Endothelial cell of umbilical vein (primary cell): ENCODE measurements at regions not wholly inside any gene's neighbourhood (a gene's known extent, or its start where the extent isn't known, plus 50 kb on each side); places are given as distances from the start of the nearest gene placed in this dataset.

Experiments used
- BruUV-seq: library from RNA; stranded (reverse); fragments of 400-500 nt; replicated peaks from 2 replicates; lab custom pipeline; 2021; lab: Mats Ljungman, UMichigan
- CTCF ChIA-PET: fragments of 300-600, 350-600 bp; sonication (Branson Sonifier 250); formaldehyde crosslinking; loops from one replicate; lab custom pipeline; 2021; ENCODE audit warnings: antibody characterized with exemption, inconsistent platforms; lab: Charles Lee
- POLR2A ChIA-PET: fragments of 300-600, 350-600 bp; sonication (Branson Sonifier 250); formaldehyde crosslinking; loops from one replicate; lab custom pipeline; 2021; ENCODE audit warnings: antibody characterized with exemption, inconsistent platforms; lab: Charles Lee
- DNase-seq: peaks from one replicate; pipeline ENCODE4 v3.0.0-alpha.2; 2011; ENCODE audit warnings: low read depth, low spot score
- FAIRE-seq: peaks from 2 replicates; lab custom pipeline; 2011; peaks lifted over from hg19 to GRCh38; lab: Jason Lieb, UNC
- H2AFZ ChIP-seq: 2 replicates; pipeline ENCODE4 v1.6.0; 2012; ENCODE audit warnings: low read depth, low read length, control low read depth, inconsistent platforms
- H3K27ac ChIP-seq: 2 replicates; pipeline ENCODE4 v1.5.1; 2011; ENCODE audit warnings: low read depth, mild to moderate bottlenecking, control low read depth, low read length, moderate library complexity; ENCODE audit not compliant: insufficient read depth
- H3K27me3 ChIP-seq, 2 experiments: 2 replicates each; pipeline versions ENCODE4 v1.6.0 to v1.6.1; 2011; ENCODE audit warnings: low read length in 2 of 2, mixed read lengths in 1 of 2; ENCODE audit not compliant: control insufficient read depth in 2 of 2, insufficient read depth in 2 of 2
- H3K36me3 ChIP-seq, 2 experiments: 2 replicates in 1 of 2; 3 replicates in 1 of 2; pipeline ENCODE4 v1.5.1; 2011; ENCODE audit warnings: low read length in 2 of 2, mild to moderate bottlenecking in 1 of 2, moderate library complexity in 1 of 2; ENCODE audit not compliant: control insufficient read depth in 2 of 2, insufficient read depth in 2 of 2; ENCODE audit errors: extremely low read depth in 1 of 2
- H3K4me1 ChIP-seq: 3 replicates; pipeline ENCODE4 v1.5.1; 2011; ENCODE audit warnings: mild to moderate bottlenecking, low read length; ENCODE audit not compliant: control insufficient read depth, insufficient read depth; ENCODE audit errors: extremely low read depth
- H3K4me2 ChIP-seq: 2 replicates; pipeline ENCODE4 v1.6.1; 2011; ENCODE audit warnings: low read length, control low read depth, mixed read lengths; ENCODE audit not compliant: insufficient read depth
- H3K4me3 ChIP-seq, 3 experiments: fragments of 200-600 bp in 1 of 3; sonication (generic), shearing (Covaris generic) in 1 of 3; replicated peaks in 1 of 3; 2 replicates each; pipeline ENCODE4 v1.5.1; 2011 to 2016; ENCODE audit warnings: control low read depth in 3 of 3, low read length in 3 of 3, mild to moderate bottlenecking in 2 of 3, inconsistent platforms in 1 of 3, low read depth in 1 of 3, moderate library complexity in 1 of 3; ENCODE audit not compliant: insufficient read depth in 1 of 3
- H3K79me2 ChIP-seq: 2 replicates; pipeline ENCODE4 v1.6.0; 2012; ENCODE audit warnings: low read length, inconsistent platforms; ENCODE audit not compliant: control insufficient read depth, insufficient read depth
- H3K9ac ChIP-seq: replicated peaks from 2 replicates; pipeline ENCODE3; 2011; ENCODE audit warnings: low read length, control low read depth; ENCODE audit not compliant: insufficient read depth; ENCODE audit errors: extremely low read depth
- H3K9me1 ChIP-seq: replicated peaks from 3 replicates; pipeline ENCODE4 v1.6.0; 2011; ENCODE audit warnings: mild to moderate bottlenecking, low read length; ENCODE audit not compliant: control insufficient read depth, insufficient read depth; ENCODE audit errors: extremely low read depth
- H3K9me3 ChIP-seq: replicated peaks from 2 replicates; pipeline ENCODE4 v1.5.1; 2012; ENCODE audit warnings: low read length, inconsistent platforms; ENCODE audit not compliant: control insufficient read depth, insufficient read depth
- H4K20me1 ChIP-seq: replicated peaks from 2 replicates; pipeline ENCODE3; 2011; ENCODE audit warnings: mild to moderate bottlenecking, low read length; ENCODE audit not compliant: control insufficient read depth, insufficient read depth; ENCODE audit errors: extremely low read depth
- CTCF ChIP-seq, 2 donors: IDR thresholded peaks; 1 replicate in 1 of 2; 2 replicates in 1 of 2; pipeline ENCODE4 v1.5.1; 2011; ENCODE audit warnings: low read length in 2 of 2, mild to moderate bottlenecking in 2 of 2, moderate library complexity in 2 of 2, control low read depth in 1 of 2, inconsistent platforms in 1 of 2, low read depth in 1 of 2; ENCODE audit not compliant: insufficient read depth in 1 of 2; ENCODE audit errors: extremely low read depth in 1 of 2
- EZH2 ChIP-seq: IDR thresholded peaks from 2 replicates; pipeline ENCODE4 v1.6.1; 2012; ENCODE audit warnings: borderline replicate concordance, low read depth, mild to moderate bottlenecking, moderate library complexity, low read length, inconsistent platforms; ENCODE audit not compliant: severe bottlenecking
- FOS ChIP-seq: IDR thresholded peaks from 2 replicates; pipeline ENCODE4 v1.6.1; 2011; ENCODE audit warnings: mild to moderate bottlenecking, low read length, moderate library complexity, borderline replicate concordance; ENCODE audit not compliant: insufficient read depth
- GATA2 ChIP-seq: IDR thresholded peaks from 2 replicates; pipeline ENCODE4 v1.7.0; 2011; ENCODE audit warnings: low read depth, mild to moderate bottlenecking, moderate library complexity, mixed read lengths, low read length; ENCODE audit not compliant: insufficient read length, insufficient read depth
- JUN ChIP-seq: IDR thresholded peaks from 2 replicates; pipeline ENCODE4 v1.6.1; 2011; ENCODE audit warnings: borderline replicate concordance, low read depth; ENCODE audit not compliant: insufficient read length, insufficient read depth
- MAX ChIP-seq: IDR thresholded peaks from 2 replicates; pipeline ENCODE4 v1.6.1; 2011; ENCODE audit not compliant: insufficient read depth, insufficient read length
- POLR2A ChIP-seq: IDR thresholded peaks from 2 replicates; pipeline ENCODE4 v1.6.1; 2012; ENCODE audit warnings: low read depth, mild to moderate bottlenecking, control low read depth, low read length
- POLR2AphosphoS5 ChIP-seq: IDR thresholded peaks from 2 replicates; pipeline ENCODE4 v1.6.1; 2012; ENCODE audit warnings: low read depth, mild to moderate bottlenecking, control low read depth, low read length, moderate library complexity; ENCODE audit not compliant: insufficient read depth
- dilution Hi-C: fragments of 300-500 bp; cut with MboI; formaldehyde crosslinking; loops from one replicate; pipeline ENCODE4 v1.15.0; 2019; ENCODE audit warnings: low sequenced_read_pairs; ENCODE audit not compliant: extremely low pct_ligation_motif_present
- intact Hi-C: fragments of 100-400 bp; cut with micrococcal nuclease; formaldehyde crosslinking; loops from one replicate; pipeline ENCODE4 v1.10.0; 2022

- CTCF ChIA-PET, result no interaction called here
- Histone ChIP-seq H3K27ac (no peak overlapping the region), H3K4me3 (no peak overlapping the region), H3K9ac (no peak overlapping the region), H3K36me3 (no peaks in the 10 kb centered on the region), H3K4me1 (no peaks in the 10 kb centered on the region), H3K79me2 (no peaks in the 10 kb centered on the region), H2AFZ (no peak overlapping the region), H3K4me2 (no peak overlapping the region), H3K9me1 (no peaks in the 10 kb centered on the region), H4K20me1 (no peaks in the 10 kb centered on the region), H3K9me3 (no peaks in the 10 kb centered on the region), H3K27me3 (peaks cover 3 to 7% of the 10 kb centered on the region in 2 experiments)
- no peak for FAIRE-seq
- DNase-seq, result no peak
- POLR2A ChIA-PET, result no interaction called here
- intact Hi-C loops, result no loop called here
- BruUV-seq, result no TSS peak
- no peak for TF ChIP-seq POLR2A
- no peak for TF ChIP-seq CTCF (IDR thresholded peaks at IDR 0.05; ENCODE audit: extremely low read depth in 1 of 2, insufficient read depth in 1 of 2, low read depth in 1 of 2, low read length in 2 of 2)
- TF ChIP-seq MAX, result no peak
- no peak for TF ChIP-seq FOS
- no peak for TF ChIP-seq POLR2AphosphoS5
- TF ChIP-seq GATA2, result no peak
- TF ChIP-seq JUN, result no peak
- no peak for TF ChIP-seq EZH2
- dilution Hi-C loops, result no loop called here
Observed at GRCh38 chr10:29209830-29210229, 79.0 kb upstream of the LYZL1 start.
